ENCODE measurements at regions not wholly inside any gene's neighbourhood (a gene's known extent, or its start where the extent isn't known, plus 50 kb on each side); places are given as distances from the start of the nearest gene placed in this dataset.

DNA sequence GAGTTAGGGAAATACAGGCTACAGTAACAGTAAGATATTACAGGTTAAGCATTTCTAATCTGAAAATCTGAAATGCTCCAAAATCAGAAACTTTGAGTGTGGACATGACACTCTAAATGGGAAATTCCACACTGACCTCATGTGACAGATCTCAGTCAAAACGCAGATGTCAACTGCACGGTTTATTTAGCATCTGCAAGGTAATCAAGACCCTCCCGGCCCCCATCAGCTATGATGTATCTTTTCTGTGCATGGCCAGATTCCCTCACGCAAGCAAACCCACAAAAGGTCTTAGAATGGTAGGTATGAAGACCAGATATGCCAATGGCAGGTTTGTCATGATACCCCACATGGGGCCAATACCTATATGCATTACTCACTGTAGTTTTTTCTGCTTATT lies 82.8 kb downstream of the COQ2 start:
- TF ChIP-seq, protein P1, sequence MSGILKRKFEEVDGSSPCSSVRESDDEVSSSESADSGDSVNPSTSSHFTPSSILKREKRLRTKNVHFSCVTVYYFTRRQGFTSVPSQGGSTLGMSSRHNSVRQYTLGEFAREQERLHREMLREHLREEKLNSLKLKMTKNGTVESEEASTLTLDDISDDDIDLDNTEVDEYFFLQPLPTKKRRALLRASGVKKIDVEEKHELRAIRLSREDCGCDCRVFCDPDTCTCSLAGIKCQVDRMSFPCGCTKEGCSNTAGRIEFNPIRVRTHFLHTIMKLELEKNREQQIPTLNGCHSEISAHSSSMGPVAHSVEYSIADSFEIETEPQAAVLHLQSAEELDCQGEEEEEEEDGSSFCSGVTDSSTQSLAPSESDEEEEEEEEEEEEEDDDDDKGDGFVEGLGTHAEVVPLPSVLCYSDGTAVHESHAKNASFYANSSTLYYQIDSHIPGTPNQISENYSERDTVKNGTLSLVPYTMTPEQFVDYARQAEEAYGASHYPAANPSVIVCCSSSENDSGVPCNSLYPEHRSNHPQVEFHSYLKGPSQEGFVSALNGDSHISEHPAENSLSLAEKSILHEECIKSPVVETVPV (CRISPR knock-in tag; IDR thresholded peaks at IDR 0.05): no peak
- TF ChIP-seq GLIS3 (CRISPR knock-in tag; IDR thresholded peaks at IDR 0.05) (no peak), CSDC2 (CRISPR knock-in tag; IDR thresholded peaks at IDR 0.05) (no peak), ZNF8 (CRISPR knock-in tag; IDR thresholded peaks at IDR 0.05) (no peak), OSR1 (CRISPR knock-in tag; IDR thresholded peaks at IDR 0.05) (no peak), ESRRG (CRISPR knock-in tag; IDR thresholded peaks at IDR 0.05) (no peak), ZFP3 (CRISPR knock-in tag; IDR thresholded peaks at IDR 0.05) (no peak), ARNTL (CRISPR knock-in tag; IDR thresholded peaks at IDR 0.05; ENCODE audit: borderline replicate concordance, low read depth) (no peak), PPARA (CRISPR knock-in tag; IDR thresholded peaks at IDR 0.05; ENCODE audit: borderline replicate concordance) (no peak)
- TF ChIP-seq, protein P2, sequence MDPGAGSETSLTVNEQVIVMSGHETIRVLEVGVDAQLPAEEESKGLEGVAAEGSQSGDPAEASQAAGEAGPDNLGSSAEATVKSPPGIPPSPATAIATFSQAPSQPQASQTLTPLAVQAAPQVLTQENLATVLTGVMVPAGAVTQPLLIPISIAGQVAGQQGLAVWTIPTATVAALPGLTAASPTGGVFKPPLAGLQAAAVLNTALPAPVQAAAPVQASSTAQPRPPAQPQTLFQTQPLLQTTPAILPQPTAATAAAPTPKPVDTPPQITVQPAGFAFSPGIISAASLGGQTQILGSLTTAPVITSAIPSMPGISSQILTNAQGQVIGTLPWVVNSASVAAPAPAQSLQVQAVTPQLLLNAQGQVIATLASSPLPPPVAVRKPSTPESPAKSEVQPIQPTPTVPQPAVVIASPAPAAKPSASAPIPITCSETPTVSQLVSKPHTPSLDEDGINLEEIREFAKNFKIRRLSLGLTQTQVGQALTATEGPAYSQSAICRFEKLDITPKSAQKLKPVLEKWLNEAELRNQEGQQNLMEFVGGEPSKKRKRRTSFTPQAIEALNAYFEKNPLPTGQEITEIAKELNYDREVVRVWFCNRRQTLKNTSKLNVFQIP (CRISPR knock-in tag; IDR thresholded peaks at IDR 0.05; ENCODE audit: borderline replicate concordance, low read depth): no peak
- TF ChIP-seq, protein P3, sequence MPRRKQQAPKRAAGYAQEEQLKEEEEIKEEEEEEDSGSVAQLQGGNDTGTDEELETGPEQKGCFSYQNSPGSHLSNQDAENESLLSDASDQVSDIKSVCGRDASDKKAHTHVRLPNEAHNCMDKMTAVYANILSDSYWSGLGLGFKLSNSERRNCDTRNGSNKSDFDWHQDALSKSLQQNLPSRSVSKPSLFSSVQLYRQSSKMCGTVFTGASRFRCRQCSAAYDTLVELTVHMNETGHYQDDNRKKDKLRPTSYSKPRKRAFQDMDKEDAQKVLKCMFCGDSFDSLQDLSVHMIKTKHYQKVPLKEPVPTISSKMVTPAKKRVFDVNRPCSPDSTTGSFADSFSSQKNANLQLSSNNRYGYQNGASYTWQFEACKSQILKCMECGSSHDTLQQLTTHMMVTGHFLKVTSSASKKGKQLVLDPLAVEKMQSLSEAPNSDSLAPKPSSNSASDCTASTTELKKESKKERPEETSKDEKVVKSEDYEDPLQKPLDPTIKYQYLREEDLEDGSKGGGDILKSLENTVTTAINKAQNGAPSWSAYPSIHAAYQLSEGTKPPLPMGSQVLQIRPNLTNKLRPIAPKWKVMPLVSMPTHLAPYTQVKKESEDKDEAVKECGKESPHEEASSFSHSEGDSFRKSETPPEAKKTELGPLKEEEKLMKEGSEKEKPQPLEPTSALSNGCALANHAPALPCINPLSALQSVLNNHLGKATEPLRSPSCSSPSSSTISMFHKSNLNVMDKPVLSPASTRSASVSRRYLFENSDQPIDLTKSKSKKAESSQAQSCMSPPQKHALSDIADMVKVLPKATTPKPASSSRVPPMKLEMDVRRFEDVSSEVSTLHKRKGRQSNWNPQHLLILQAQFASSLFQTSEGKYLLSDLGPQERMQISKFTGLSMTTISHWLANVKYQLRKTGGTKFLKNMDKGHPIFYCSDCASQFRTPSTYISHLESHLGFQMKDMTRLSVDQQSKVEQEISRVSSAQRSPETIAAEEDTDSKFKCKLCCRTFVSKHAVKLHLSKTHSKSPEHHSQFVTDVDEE (CRISPR knock-in tag; IDR thresholded peaks at IDR 0.05): no peak
- TF ChIP-seq, protein P4, sequence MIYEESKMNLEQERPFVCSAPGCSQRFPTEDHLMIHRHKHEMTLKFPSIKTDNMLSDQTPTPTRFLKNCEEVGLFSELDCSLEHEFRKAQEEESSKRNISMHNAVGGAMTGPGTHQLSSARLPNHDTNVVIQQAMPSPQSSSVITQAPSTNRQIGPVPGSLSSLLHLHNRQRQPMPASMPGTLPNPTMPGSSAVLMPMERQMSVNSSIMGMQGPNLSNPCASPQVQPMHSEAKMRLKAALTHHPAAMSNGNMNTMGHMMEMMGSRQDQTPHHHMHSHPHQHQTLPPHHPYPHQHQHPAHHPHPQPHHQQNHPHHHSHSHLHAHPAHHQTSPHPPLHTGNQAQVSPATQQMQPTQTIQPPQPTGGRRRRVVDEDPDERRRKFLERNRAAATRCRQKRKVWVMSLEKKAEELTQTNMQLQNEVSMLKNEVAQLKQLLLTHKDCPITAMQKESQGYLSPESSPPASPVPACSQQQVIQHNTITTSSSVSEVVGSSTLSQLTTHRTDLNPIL (CRISPR knock-in tag; IDR thresholded peaks at IDR 0.05; ENCODE audit: low read depth): no peak
- ATAC-seq: no peak

DNA sequence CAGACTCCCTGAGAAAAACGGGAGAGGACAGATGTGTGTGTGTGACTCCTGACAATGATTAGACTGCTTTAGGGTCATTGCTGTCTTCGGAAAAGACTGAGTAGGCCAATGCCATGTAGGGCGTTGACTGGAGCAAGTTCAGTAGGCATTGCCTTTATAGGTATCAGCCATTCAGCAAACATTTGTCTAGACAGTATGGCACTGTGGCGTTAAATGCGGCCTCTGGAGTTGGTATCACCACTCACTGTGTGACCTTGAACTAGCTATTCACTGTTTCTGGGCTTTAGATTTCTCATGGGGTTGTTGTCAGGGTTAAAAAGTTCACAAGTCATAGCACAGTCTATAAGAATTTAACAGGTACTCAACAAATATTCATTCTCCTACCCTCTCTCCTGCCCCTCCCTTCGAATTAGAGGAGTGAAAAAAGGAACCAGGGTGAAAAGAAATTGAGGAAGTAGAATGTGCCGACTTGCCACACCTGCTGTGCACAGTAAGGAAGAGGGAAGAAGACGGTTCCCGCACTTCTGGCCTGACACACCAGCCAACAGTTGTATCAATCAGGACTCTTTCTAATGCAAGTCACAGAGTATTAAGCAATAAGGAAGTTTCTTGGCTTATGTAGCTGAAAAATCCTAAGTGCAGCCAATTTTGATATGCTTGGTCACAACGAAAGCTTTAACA lies 83.2 kb upstream of the PLAC8 start:
- TF ChIP-seq, protein P3 (CRISPR knock-in tag; IDR thresholded peaks at IDR 0.05): no peak
- ATAC-seq: no peak

DNA sequence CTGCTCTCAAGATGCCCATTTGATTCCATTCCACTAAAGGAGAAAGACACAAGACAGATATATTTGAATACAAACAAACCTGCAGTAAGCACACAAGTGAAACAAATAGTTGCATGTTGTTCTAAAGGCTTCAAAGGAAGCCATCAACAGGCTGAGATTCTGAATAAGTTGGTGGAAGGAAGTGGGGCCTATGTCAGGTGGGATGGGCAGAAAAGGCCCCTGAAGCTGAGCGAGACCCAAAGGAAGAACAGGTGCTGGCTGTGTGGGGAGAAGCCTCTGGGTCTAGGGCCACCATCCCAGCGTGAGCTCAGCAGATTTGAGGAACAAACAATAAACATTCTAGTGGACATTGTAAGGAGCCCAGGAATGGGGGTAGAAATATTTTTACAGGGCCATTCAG lies 82.4 kb upstream of the PLAC8 start:
- ATAC-seq: no peak
- TF ChIP-seq ESRRG (CRISPR knock-in tag; IDR thresholded peaks at IDR 0.05): no peak
- TF ChIP-seq ZNF565 (CRISPR knock-in tag; conservative IDR thresholded peaks at IDR 0.05; ENCODE audit: low read depth): no peak
- no peak for TF ChIP-seq ISL1 (CRISPR knock-in tag; IDR thresholded peaks at IDR 0.05)
- TF ChIP-seq RARB (CRISPR knock-in tag; IDR thresholded peaks at IDR 0.05): no peak
- TF ChIP-seq, protein P2 (CRISPR knock-in tag; IDR thresholded peaks at IDR 0.05; ENCODE audit: borderline replicate concordance, low read depth): no peak
- TF ChIP-seq TCF4 (CRISPR knock-in tag; IDR thresholded peaks at IDR 0.05; ENCODE audit: borderline replicate concordance): no peak
- TF ChIP-seq, protein P1 (CRISPR knock-in tag; IDR thresholded peaks at IDR 0.05): no peak
- TF ChIP-seq CSDC2 (CRISPR knock-in tag; IDR thresholded peaks at IDR 0.05): no peak
- TF ChIP-seq GLIS3 (CRISPR knock-in tag; IDR thresholded peaks at IDR 0.05): no peak
- TF ChIP-seq, protein P3 (CRISPR knock-in tag; IDR thresholded peaks at IDR 0.05): no peak
- no peak for TF ChIP-seq OSR1 (CRISPR knock-in tag; IDR thresholded peaks at IDR 0.05)
- no peak for TF ChIP-seq ARNTL (CRISPR knock-in tag; IDR thresholded peaks at IDR 0.05; ENCODE audit: borderline replicate concordance, low read depth)
